ENCODE measurements at regions not wholly inside any gene's neighbourhood (a gene's known extent, or its start where the extent isn't known, plus 50 kb on each side); places are given as distances from the start of the nearest gene placed in this dataset.

GRCh38 chr14:71680736-71681387 is 251.4 kb upstream of the RGS6 start:
- Histone ChIP-seq H3K79me1 (ENCODE audit: low read depth in 1 of 2, low read length in 2 of 2) (peaks cover 13 to 17% of the 10 kb centered on the region in 2 experiments; a peak in 3 of 4 replicates), H2BK5ac (ENCODE audit: low read depth, low read length, poor library complexity, severe bottlenecking) (no peak overlapping the region), H2BK20ac (ENCODE audit: low read depth, low read length) (no peak overlapping the region), H3K9ac (ENCODE audit: low read depth, low read length) (no peak overlapping the region), H4K8ac (ENCODE audit: low read depth in 2 of 2, low read length in 2 of 2) (no peak overlapping the region), H3K4me2 (ENCODE audit: low read depth, low read length) (no peak overlapping the region), H2AK9ac (replicated peaks; ENCODE audit: low read depth, low read length, poor library complexity) (no peak overlapping the region), H2AFZ (replicated peaks; ENCODE audit: low read length, poor library complexity) (no peak overlapping the region), H3K23ac (ENCODE audit: low read depth, low read length) (no peak overlapping the region), H3K27me3 (ENCODE audit: control insufficient read depth, insufficient read depth, low read length) (no peaks in the 10 kb centered on the region), H3K9me3 (ENCODE audit: control insufficient read depth, insufficient read depth, low read length) (no peaks in the 10 kb centered on the region), H3K4ac (ENCODE audit: low read depth, low read length) (no peak overlapping the region), H4K5ac (ENCODE audit: low read depth, low read length) (no peak overlapping the region; the same call in 1 of the 2 replicates), H4K91ac (ENCODE audit: insufficient read depth, low read depth, low read length) (no peak overlapping the region), H2BK120ac (ENCODE audit: low read depth, low read length) (no peak overlapping the region), H2BK15ac (ENCODE audit: low read depth, low read length) (no peak overlapping the region), H2AK5ac (ENCODE audit: low read depth, low read length) (no peak overlapping the region), H3K9me1 (ENCODE audit: insufficient read depth, low read length) (peaks cover 6% of the 10 kb centered on the region; the same call in 1 of the 2 replicates), H3K4me3 (ENCODE audit: insufficient read depth, low read depth, low read length) (no peak overlapping the region), H3K36me3 (ENCODE audit: control insufficient read depth, insufficient read depth, low read length) (peaks cover 13% of the 10 kb centered on the region), H3K18ac (ENCODE audit: low read depth, low read length) (no peak overlapping the region), H3K27ac (ENCODE audit: insufficient read depth, low read length) (no peak overlapping the region), H3K4me1 (ENCODE audit: control insufficient read depth, insufficient read depth, low read length) (peaks cover 3% of the 10 kb centered on the region; the same call in 1 of the 2 replicates), H3K14ac (replicated peaks; ENCODE audit: low read depth, low read length) (no peak overlapping the region), H4K20me1 (ENCODE audit: insufficient read depth, low read length) (no peaks in the 10 kb centered on the region), H3K56ac (ENCODE audit: extremely low read depth, insufficient read depth, low read length) (no peak overlapping the region)
- no TSS peak for BruUV-seq (replicated peaks)
- DNase-seq (no peak), ATAC-seq (ENCODE audit: low read depth) (no peak)
- TF ChIP-seq NFE2L2 (IDR thresholded peaks at IDR 0.05; ENCODE audit: low read depth, low read length) (no peak), CTCF (conservative IDR thresholded peaks at IDR 0.05; ENCODE audit: low read depth, low read length) (no peak), MAFK (IDR thresholded peaks at IDR 0.05; ENCODE audit: low read depth, low read length) (no peak), BHLHE40 (IDR thresholded peaks at IDR 0.05; ENCODE audit: low read depth, low read length) (no peak), MAZ (IDR thresholded peaks at IDR 0.05; ENCODE audit: borderline replicate concordance, low read depth, low read length) (no peak), ELK1 (IDR thresholded peaks at IDR 0.05; ENCODE audit: borderline replicate concordance, low read depth, low read length) (no peak), USF2 (IDR thresholded peaks at IDR 0.05; ENCODE audit: low read depth, low read length) (no peak), RAD21 (IDR thresholded peaks at IDR 0.05; ENCODE audit: low read length) (no peak), CHD1 (IDR thresholded peaks at IDR 0.05; ENCODE audit: low read depth, low read length) (no peak), POLR2A (IDR thresholded peaks at IDR 0.05; ENCODE audit: low read depth, low read length) (no peak), FOS (IDR thresholded peaks at IDR 0.05; ENCODE audit: low read depth, low read length) (no peak), CEBPB (IDR thresholded peaks at IDR 0.05; ENCODE audit: low read depth, low read length) (no peak), MXI1 (IDR thresholded peaks at IDR 0.05; ENCODE audit: borderline replicate concordance, low read depth, low read length) (no peak), RFX5 (IDR thresholded peaks at IDR 0.05; ENCODE audit: low read depth, low read length) (no peak), RCOR1 (IDR thresholded peaks at IDR 0.05; ENCODE audit: insufficient replicate concordance, low read length) (no peak), SMC3 (IDR thresholded peaks at IDR 0.05; ENCODE audit: low read depth, low read length) (no peak)
- intact Hi-C loops (cut with micrococcal nuclease) = no loop called here
- dilution Hi-C loops (cut with HindIII; ENCODE audit: low sequenced_read_pairs, unreplicated experiment) = no loop called here
- 100% methylated on average over 3 of the region's 10 CpGs; no CpG with 5 or more reads in 1 of the 2 experiments for WGBS, 2 experiments (ENCODE audit: extremely low coverage in 2 of 2, insufficient read length in 1 of 2)
- CTCF ChIA-PET = no interaction called here
- POLR2A ChIA-PET (ENCODE audit: unreplicated experiment) = no interaction called here
- in situ Hi-C loops (cut with MboI; ENCODE audit: low sequenced_read_pairs) = no loop called here
